ENCODE measurements at regions not wholly inside any gene's neighbourhood (a gene's known extent, or its start where the extent isn't known, plus 50 kb on each side); places are given as distances from the start of the nearest gene placed in this dataset.
"Not testable (repeated sequence)": the region's sequence is repeated elsewhere in the genome, so short reads cannot be mapped to it uniquely, and the experiment has no call there.

DNA sequence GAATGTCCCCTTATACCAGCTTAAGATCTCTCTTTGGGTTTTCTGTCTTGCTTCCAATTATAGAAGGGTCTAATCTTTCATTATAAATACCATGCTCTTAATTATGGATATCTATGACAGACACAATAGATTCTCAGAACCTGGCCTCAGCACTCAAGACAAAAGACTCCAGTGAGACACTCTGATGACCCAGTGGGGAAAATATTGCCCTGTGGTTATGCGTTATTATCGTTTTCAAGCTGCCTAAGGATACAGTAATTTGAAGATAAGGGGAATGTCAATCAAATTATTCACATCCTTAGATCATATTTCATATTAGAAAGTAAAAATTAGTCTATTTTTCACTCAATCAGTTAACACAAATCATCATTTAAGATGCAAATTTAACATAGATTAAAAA lies 748.8 kb downstream of the XPNPEP1 start:
- no peak for DNase-seq

- no peak for DNase-seq
Measured at GRCh38 chr10:109173937-109174336, 749.4 kb downstream of the XPNPEP1 start.

DNA sequence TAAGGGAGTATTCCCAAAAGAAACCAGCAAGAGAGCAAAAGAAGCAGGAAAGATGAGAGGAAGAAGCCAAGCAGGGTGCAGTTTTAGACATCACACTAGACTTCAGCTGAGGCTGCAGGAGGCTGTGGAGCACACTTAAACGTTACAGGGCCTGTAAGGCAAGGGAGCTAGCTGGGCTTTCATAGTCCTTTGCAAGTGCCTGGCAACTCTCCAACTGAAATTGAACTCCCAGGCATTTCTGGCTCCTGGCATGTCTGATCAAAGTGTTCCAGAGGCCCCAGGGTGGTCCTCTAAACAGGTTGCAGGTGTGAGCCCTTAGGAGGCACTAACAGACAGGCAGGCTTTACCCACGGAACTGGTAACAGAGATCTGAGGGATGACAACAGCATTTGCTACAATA lies 750.2 kb downstream of the XPNPEP1 start:
- no peak for DNase-seq

GRCh38 chr10:109166935-109167334 lies 756.4 kb downstream of the XPNPEP1 start:
- DNase-seq = peak; percentile 15

GRCh38 chr10:109159351-109159750 lies 764.0 kb downstream of the XPNPEP1 start:
- no peak for DNase-seq

DNA sequence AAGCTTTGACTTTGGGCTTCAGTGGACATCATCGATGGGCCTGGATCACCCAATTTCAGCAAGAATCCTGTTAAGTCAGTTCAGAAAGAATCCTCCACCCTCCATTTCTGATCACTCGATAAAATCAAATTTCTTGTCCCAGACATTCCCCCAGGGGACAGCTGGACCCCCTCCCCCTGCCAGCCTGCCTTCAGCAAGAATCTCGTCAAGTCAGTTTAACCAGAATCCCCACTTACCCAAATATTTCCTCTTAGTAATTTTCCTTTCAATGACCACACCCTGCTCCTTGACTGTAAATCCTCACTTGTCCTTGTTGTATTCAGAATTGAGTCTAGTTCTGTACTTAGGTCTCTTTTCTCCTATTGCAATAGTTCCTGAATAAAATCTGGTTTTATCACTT lies 766.9 kb downstream of the XPNPEP1 start:
- no peak for DNase-seq

DNA sequence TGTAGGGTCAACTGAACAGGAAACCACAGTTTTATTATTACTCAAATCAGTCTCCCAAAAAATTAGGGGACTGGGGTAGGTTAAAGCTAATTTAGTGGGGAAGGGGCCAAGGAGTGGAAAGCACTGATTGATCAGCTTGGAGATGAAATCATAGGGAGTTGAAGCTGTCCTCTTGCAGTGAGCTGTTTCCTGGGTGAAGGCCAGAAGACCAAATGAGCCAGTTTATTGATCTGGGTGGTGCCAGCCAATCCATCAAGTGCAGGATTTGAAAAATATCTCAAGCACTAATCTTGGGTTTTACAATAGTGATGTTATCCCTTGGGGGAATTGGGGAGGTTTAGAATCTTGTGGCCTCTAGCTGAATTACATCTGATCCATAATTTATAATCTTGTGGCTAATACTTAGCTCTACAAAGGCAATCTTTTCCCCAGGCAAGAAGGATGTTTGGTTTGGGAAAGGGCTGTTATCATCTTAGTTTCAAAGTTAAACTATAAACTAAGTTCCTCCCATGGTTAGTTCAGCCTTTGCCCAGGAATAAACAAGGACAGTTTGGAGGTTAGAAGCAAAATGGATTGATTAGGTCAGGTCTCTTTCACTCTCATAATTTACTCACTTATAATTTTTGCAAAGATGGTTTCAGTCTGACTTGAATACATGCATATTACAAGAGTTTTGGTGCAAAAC lies 773.5 kb downstream of the XPNPEP1 start:
- DNase-seq = no peak

- DNase-seq = no peak
Measured at GRCh38 chr10:109127363-109127762, 795.9 kb downstream of the XPNPEP1 start.

DNA sequence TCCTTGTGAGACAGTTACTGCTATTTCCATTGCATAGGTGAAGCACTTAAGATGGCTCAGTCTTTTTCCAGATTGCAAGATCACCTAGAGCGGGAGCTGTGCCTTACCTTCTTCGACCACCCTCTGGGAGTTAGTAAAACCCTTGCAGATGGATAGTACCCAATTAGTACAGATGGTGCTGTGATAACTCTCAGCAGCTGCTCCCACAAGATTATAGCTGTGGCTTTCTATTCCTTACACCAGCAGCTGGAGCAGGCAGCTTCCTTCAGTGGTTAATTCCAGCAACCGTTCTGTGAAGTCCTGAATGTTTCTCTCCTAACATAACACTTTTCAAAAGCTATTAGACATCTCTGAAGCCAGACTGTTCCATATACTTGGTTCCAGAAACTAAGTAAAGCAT lies 796.8 kb downstream of the XPNPEP1 start:
- no peak for DNase-seq

- peak; percentile 9 for DNase-seq
Measured at GRCh38 chr10:109126016-109126415, 797.3 kb downstream of the XPNPEP1 start.

DNA sequence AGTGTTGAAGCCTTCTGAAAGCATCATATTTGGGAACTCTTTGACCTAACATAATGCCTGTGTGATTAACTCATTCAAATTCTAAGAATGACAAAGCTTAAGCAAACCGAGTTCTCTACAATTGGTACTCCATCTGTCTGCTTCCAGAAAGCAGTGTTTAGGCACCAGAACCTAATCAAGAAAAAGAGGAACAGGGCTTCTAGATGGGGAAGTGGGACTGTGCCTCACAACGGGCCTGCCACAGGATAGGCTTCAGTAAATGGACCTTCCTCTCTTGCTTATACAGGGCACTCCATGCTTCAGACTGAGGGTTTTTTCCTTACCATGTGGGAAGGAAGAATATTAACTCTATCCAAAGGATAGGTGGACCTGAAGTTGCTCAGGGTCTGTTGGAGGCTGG lies 808.1 kb downstream of the XPNPEP1 start:
- no peak for DNase-seq

GRCh38 chr10:109114579-109114978 lies 808.7 kb downstream of the XPNPEP1 start:
- no peak for DNase-seq

- no peak for DNase-seq
Measured at GRCh38 chr10:109106604-109107003, 816.7 kb downstream of the XPNPEP1 start.

GRCh38 chr10:109105725-109106124 lies 817.6 kb downstream of the XPNPEP1 start:
- no peak for DNase-seq

- no peak for DNase-seq
Measured at GRCh38 chr10:109104806-109105205, 818.5 kb downstream of the XPNPEP1 start.

DNA sequence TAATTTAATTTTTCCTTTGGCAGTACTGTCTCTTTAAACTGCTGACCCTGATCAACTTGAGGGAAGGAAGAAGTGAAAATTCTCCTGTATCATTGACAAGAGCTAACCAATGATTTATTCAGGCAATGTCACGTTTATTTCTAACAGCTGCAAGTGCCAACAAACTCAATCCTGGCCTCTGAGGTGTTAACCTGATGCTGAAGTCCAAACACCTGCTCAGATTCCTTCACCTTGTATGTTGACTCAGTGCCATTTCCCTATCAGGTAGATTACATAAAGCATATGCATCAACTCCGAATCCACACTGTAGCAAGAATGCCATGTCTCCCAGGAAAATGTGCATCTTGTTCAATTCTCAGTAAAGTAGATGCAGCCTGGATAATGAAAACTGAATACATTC lies 820.0 kb downstream of the XPNPEP1 start:
- DNase-seq = no peak

- DNase-seq = no peak
Measured at GRCh38 chr10:109089779-109090178, 833.5 kb downstream of the XPNPEP1 start.

- DNase-seq = no peak
Measured at GRCh38 chr10:109071539-109071938, 851.8 kb downstream of the XPNPEP1 start.

DNA sequence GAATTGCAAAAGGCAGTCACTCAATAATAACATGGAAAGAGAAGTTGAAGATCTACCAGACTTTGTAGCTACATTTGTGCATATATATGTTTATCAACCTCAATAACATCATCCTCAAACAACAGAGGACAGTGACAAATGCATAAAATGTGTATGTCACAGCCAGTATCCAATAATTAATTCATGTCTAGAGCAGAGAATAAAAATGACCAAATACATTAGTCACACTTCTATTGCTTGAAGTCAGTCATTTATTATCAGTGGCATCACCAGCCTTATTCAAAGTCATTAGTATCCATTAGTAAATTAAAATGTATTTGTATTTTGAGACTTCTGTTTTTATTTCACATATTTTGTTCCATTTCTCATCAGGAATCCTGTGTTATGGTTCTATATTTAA lies 852.8 kb downstream of the XPNPEP1 start:
- DNase-seq = no peak

GRCh38 chr10:109067031-109067430 lies 856.3 kb downstream of the XPNPEP1 start:
- DNase-seq = no peak

DNA sequence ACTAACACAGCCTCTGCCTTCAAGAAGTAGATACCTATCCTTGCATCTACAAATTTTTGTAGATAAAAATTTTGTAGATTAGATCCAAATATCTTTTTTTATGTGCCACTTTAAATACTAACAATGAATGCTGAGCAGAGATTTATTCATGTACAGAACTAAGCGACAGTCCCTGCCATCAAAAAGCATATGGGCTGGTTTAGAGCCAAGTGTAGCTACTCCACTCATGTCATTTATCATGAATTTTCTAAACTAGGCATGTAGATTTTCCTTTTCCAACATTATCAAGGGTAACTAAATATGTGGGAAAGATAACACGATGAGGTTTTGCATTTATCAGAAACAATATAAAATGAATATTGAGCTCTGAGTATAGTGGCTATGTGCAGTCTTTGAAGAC lies 857.5 kb downstream of the XPNPEP1 start:
- DNase-seq = no peak

GRCh38 chr10:109062371-109062770 lies 860.9 kb downstream of the XPNPEP1 start:
- DNase-seq = peak; percentile 93

- DNase-seq = no peak
Measured at GRCh38 chr10:109055243-109055642, 868.1 kb downstream of the XPNPEP1 start.

DNA sequence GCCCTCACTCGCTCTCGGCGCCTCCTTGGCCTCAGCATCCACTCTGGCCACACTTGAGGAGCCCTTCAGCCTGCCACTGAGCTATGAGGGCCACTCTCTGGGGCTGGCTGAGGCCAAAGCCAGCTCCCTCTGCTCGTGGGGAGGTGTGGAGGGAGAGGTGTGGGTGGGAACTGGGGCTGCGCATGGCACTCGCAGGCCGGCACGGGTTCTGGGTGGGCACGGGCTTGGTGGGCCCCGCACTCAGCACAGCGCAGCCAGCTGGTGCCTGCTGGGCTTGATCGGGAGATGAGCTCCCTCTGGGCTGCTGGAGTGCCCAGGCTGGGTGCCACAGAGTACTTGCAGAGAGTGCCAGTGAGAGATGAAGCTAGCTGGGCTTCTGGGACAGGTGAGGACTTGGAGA lies 875.5 kb downstream of the XPNPEP1 start:
- DNase-seq = no peak

DNA sequence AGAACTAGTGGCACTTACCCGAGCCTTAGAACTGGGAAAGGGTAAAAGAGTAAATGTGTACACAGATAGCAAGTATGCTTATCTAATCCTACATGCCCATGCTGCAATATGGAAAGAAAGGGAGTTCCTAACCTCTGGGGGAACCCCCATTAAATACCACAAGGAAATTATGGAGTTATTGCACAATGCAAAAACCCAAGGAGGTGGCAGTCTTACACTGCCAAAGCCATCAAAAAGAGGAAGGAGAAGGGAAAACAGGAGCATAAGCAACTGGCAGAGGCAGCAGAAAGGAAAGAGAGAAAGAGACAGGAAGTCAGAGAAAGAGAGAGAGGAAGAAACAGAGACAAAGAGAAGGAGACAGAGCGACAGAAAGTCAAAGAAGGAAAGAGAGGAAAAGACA lies 876.9 kb downstream of the XPNPEP1 start:
- DNase-seq = not testable (repeated sequence)

DNA sequence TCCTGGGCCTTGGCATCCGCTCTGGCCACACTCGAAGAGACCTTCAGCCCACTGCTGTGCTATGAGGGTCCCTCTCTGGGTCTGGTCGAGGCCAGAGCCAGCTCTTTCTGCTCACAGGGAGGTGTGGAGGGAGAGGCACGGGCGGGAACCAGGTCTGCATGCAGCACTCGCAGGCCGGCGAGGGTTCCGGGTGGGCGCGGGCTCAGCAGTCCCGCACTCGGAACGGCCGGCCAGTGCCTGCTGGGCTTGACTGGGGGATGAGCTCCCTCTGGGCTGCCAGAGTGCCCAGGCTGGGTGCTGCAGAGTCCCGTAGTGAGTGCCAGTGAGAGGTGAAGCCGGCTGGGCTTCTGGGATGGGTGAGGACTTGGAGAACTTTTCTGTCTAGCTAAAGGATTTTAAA lies 882.7 kb downstream of the XPNPEP1 start:
- DNase-seq = no peak
